NCI-H345 treated with DMSO at 0.1 percent for 48 hours (cell line): ENCODE measurements at regions not wholly inside any gene's neighbourhood (a gene's known extent, or its start where the extent isn't known, plus 50 kb on each side); places are given as distances from the start of the nearest gene placed in this dataset.
A peak's percentile ranks its signal among the peaks of the same experiment; 100 is the strongest.
"Not testable (repeated sequence)": the region's sequence is repeated elsewhere in the genome, so short reads cannot be mapped to it uniquely, and the experiment has no call there.

Experiments used
- DNase-seq: peaks from one replicate; lab custom pipeline; 2025; ENCODE audit not compliant: unreplicated experiment; lab: John Stamatoyannopoulos, UW

DNA sequence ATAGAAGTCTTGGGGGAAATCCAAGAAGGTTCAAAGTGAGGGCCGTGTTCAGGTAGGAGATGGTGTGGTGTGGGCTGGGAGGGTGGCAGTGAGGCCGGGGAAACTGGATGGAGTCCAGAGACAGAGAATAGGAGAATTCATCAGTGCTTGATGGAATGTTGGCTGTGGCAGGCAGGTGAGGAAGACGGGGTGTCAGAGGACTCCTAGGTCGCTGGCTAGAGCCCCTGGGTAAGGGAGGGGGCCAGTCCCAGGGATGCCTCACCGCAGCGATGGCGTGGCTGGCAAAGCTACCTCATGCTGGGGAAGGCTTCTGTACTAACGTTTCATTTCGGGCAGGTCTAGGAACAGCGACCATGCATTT lies 373.0 kb downstream of the RPS24 start:
- DNase-seq: no peak

DNA sequence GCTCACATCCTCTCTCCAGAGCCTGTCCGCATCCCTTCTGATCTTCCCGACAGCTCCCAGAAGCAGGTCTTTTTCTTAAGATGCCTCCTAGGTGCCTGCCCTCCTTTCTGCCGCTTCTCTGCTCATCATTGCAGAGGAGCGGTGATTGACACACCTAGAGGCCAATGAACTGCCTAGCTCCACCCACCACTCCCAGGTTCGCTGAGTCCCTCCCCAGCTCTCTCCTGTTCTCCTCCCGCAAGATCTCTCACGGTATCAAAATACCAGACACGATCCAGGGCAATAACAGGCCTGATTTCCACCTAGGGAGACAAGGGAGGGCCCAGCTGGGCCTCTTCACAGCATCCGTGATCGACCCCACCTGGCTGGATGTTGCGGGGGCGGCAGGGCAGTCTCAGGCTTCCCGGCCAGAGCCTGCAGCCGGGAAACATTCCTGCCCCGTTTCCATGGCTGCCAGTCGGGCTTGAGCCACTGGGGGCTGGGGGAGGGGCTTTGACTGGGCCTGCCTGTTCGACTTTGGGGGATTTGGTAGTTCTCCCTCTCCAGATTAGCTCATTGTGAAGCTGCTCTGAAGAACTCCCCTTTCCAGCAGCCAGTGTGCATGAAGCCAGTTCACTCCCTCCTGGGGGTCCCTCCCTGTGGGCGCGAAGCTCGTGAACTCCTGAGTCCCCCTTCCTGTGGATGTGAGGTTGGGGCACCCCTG lies 373.5 kb downstream of the RPS24 start:
- DNase-seq: peak; percentile 18

DNA sequence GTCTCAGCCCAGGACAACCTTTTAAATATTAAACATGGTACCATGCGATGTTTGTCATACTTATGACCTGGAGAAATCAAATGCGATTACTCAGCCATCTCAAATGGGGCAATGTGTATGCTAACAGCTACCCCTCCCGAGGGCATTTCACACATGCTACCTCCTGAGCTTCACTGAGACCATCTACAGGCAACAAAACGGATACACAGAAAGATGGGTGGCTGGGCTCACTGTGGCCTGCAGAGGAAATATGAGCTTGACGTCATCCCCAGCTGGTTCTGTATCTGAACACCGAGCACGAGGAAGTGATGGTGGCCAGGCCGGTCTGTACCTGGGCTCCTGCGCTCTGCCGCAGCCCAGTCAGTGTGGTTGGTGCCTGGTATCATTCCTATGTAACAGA lies 374.3 kb downstream of the RPS24 start:
- DNase-seq: no peak

DNA sequence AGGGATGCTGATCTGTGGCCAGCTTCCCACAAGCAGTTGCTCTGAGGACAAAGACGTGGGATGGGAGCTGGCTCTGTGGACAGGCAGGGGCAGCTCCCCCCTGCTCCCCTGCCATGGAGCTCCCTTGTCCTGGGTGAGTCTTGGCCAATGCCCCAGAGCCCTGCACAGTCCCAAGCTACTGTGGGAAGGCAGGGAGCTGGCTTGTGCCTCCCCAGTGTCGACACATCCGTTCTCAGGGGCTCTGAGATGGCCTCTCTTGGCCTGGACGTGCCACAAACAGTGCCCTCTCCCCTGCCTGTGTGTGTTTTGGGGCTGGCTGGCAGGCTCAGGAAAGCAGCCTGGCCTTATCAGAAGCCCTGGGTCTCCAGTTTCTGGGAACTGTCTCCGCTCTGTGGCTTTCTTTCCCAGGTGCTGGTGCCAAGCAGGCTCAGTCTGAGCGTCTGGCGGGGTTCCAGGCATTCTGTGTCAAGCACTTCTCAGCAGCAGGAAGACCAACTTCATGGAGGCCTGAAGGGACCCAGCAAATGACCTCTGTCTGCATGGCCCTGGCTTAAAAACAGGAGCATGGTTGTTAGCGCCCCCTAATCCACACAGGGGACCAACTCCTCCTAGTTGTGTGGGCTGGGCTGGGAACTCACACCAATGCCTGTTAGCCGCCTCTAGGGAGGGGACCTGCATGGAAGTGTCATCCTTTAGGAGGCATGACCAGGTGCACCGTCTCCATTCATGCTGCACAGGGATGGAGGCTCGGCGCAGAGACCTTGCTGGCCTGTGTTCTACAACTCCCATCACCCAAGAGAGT lies 375.2 kb downstream of the RPS24 start:
- no peak for DNase-seq

DNA sequence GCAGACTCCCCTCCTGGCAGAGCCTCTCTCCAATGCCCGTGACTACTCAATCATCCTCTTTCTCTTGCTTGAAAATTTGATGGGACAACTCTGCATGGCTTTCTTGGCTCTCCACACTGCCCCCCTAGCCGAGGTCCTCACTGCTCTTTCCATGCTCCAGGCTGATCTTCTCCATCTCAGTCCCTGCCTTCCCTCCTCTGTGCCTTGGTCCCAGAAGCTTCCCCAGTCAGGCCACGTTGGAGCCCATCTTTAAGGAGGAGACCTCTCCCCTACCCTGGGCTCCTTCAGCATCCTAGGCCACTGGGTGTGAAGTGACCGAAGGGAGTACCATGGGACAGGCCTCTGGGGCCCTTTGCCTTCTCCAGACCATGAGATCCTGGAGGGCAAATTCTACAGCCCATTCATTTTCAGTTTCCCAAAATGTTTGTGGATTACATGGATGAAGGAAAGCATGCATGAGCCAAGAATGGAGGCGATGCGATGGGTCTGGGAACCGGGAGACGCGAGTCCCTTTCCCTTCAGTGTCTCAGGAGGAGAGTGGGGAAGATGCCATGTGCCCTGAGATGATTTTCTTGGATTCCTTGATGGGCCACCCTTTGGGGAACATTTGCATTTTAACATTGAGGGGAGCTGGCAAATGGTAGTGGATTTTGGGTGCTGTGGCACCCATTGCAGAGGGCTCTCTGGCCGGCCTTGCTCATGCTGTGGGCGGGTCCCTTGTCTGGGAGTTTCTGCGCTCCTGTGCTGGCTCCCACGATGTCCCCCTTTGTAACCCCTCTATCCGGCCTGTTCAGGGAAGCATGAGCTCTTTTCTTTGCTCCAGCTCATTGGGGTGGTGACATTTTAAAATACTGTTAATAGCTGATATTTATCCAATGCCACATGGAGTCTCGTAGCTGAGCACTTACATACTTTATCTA lies 376.6 kb downstream of the RPS24 start:
- DNase-seq: no peak

DNA sequence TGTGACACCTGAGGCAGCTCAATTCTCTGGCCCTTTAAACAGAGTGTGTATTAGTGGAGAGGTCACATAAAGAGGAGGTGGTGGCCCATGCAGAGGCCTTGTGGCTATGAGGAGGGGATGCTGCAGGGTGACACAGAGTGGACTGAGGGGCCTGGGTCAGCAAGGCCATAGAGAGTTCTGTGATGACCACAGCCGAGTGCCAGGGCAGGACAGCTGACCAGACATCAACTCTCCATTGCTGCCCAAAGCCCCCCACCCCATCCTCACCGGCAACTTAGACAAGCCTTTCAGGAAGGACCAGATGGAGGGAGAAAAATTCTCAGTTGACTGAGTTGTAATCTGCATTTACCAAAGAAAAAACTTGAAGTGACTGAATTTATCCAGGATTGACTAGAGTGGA lies 378.1 kb downstream of the RPS24 start:
- no peak for DNase-seq

DNA sequence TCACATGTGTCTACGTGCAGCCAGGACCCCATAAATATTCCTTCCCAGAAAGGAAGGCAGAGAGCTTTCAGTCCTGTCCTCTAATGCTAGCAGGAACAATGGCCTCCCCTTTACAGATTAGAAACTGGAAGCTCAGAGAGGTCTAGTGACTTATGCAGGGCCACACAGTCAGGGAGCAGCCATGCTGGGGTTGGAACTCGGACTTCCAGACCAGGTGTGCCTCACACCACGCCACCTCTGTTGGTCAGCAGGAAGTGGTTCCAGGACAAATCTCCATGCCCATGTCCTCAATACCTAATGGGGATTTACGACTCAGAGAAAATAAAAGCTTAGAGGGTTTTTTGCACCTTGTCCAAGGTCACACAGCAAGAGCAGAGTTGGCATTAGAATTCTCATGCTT lies 378.9 kb downstream of the RPS24 start:
- no peak for DNase-seq

DNA sequence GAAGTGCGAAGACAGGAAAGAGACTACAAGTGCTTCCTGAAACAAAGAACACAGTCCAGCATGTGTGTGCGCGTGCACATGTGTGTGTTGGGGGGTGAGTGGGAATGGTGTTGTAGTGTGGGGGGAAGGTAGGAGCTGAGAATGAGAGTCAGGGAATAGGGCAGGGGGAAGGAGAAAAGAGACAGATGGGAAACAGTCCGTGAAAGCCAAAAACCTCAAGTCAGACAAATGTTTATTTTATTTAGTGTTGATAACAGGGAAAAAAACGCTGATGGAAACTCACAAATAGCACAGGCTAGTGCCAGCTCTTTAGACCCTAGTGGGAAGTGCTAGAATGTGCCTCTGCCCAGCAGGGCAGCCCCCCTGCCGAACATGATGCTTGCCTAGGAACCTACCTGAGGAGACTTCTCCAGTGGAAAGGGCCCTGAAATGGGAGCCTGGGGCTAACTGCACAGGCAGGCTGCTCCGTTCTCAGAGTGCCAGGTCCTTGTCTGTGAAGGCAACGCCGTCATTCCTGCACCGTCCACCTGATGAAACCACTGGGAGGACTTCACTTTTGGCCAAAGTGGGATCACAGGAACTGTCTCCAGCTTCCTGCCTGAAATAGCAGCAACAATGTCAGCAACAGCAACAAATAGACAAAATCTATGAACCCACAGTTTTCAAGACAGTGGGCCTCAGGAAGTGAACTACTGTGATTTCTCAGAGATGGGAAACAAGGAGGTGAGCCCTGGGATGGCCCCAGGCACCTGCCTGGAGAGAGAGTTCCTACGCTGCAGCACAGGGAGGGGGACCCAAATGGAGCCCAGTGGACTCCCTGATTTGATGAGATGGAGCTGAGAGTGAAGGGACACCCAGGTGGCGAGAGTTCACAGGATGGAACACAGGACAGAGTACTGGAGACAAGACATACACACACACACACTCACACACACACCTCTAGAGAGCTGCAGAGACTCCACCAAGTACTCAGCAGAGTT lies 379.7 kb downstream of the RPS24 start:
- no peak for DNase-seq

DNA sequence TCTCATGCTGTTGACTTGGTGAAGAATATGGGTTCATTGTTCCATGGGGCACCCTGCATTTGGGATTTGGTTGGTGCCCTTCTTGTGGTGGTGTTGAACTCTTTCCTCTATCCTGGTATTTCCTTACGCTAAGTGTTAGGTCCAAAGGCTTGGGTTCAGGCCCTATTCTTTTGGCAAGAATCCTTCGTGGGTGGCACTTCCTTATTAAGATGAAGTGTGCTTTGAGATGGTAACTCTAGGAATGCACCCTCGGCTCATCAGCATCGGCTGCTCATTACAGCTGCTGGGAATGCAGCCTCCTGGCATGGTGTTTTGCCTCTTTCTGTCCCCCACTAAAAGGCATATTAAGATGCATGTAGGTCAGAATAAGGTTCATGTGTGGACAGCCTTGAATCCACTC lies 380.7 kb downstream of the RPS24 start:
- no peak for DNase-seq

DNA sequence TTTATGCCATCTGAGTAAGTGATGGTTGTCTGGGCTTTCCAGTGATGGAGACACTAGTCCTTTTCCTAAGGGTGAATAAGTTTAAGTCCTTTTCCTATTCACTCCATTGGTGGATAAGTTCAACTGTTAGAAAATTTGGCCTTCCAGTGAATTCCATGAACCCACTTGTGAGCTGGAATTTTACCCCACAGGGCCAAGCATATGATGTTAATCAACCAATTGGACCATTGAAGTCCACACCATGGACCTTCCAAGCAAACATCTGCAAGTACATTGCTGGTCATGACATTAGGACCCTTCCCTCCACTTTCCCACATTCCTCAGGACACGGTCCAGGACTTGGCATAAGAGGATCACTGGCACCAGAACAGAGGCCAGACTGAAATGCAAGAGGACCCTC lies 381.4 kb downstream of the RPS24 start:
- DNase-seq: no peak

DNA sequence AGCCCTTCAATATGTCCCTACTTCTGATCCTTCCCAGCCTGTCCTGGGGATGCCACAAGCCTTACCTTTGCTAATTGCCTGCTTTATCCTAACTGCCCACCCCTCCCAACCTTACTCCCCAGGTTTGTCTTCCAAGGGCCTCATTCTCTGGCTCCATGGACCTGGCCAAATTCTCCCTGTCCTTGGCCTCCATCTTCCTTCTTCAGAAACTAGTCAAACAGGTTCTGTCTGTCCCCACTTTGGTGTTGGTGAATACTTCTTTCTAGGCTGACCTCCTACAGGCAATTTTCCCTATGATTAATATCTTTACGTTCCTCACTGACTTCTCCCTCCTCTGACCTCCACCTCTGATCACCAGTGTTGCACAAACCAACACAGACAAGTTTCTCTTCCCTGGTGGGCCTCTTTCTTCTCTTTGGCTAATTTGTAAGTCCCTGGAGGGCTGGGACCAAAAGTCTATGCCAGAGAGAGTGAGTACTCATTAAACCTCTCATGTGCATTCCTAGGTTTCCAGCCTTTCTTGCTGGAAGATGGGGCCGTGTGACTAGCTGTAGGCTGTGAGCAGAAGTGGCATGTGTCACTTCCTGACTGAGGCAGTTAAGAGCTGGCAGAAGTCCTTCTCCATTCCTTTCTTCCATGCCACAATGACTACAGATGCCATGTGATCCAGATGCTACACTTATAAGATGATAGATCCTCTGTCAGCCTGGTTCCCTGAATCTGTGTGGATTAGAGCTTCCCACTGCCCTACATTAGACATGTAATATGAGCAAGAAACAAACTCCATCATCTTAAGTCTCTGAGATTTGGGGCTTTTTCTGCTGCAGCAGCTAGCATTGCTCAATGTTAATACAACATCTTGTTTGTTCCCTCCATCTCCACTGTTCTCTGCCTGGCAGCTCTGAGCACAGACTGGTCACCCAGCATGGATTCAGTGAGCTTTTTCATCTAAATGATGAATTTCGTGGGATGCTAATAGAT lies 382.7 kb downstream of the RPS24 start:
- no peak for DNase-seq

DNA sequence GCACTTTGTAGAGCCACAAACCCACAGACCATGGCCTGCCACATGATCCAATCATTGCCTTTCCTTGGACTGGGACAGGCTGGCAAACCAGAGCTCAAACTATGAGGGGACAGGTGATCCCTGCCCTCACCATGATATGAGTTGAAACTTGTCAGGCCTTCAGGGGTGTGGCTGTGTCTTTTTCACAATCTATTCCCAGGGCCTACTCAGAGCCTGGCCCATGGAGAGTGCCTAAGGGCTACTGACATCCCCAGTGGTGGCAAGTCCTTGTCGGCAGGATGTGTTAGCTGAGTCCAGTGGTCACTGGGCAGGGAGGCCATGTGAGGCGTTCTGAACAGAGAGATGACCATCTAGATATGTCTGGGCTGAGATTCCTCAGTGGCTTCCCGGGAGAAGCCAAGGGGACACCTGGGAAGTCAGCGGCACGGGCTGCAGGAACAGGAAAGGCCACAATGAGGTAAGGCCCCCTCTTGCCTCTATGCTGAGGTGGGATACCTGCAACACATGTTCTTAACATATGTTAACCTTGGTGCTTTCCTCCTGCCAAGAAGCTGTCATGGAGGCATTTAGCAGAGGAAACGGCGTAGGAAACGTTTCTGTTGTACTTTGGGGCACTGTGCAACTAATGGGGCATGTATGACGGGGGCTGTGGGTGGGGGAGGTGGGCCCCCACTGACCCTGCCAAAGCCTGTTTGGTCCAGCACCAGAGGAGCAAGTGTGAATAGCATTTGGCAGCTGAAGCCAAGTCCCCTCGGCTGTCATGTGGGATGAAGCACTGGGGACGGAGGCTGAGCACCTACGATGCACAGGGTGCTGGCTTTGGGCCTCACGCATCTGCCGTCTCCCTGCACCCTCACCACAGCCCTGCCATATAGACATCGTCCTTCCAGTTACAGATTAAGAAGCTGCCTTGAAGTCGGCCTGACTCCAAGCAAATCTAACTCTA lies 384.0 kb downstream of the RPS24 start:
- no peak for DNase-seq

DNA sequence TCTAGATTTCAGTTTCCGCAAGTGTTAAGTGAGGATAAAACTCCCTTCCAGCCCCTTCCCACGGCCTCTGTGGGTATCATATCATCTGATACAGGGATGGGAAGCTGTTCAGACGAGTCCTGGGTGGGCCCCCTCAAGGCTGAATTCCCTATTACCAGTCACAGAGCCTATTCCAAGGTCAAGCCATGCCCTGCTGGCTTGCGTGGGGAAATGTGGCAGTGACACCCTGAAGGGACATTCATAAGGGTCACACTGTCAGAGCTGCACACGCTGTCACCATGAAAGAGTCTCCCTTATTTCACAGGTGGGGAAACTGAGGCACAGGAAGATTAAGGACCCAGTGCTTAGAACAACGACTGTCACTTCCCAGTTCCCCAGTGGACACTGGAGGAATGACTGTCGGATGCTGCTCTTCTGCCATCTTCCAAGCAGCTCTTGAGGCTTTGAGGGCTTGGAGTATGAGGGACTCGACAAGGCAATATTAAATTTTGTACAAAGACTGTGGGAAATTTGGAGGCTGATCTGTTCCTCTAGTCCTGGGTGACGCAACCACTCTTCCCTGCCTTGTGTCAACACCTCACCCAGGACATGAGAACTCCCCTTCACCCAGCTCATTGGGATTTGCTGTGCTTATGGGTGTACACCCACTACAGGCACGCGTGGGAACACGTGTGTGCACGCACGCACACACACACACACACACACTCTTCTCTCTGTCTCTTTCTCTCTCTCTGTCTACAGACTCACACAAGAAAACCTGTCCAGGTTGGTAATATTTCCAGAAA lies 386.0 kb downstream of the RPS24 start:
- DNase-seq: no peak

DNA sequence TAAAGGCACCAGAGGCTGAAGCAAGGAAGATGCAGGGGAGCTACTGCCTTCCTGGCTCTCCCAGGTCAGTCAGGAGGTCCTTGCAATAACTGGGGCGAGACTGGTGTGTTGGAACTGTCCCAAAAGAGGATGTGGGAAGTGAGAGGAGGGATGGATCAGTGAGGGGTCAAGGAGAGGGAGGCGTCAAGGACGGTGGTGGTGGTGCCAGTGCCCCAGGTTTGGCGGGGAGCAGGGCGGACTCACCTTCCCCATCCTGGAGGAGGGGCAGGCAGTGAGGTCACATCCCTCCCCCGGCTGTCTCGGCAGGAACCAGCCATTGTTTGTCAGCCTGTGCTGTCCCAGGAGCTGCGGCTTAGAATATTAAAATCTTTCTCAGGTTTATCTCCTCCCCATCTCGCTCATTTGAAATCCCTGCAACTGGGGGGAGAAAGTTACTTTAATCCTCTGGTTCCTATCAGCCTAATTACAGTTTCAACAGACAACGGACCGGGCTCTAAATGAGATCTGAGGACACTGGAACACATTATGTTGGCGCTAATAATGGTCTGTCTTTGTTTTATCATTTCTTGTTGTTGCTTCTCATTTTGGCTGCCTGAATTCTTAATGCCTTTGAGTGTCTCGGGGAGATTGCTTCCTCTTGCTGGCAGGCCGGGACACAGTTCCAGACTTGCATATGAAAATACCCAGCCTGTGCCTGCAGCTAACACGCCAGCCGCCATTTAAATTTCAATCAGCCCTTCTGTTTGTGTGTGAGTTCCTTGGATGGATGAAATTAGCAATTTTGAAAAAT lies 387.5 kb downstream of the RPS24 start:
- DNase-seq: no peak

DNA sequence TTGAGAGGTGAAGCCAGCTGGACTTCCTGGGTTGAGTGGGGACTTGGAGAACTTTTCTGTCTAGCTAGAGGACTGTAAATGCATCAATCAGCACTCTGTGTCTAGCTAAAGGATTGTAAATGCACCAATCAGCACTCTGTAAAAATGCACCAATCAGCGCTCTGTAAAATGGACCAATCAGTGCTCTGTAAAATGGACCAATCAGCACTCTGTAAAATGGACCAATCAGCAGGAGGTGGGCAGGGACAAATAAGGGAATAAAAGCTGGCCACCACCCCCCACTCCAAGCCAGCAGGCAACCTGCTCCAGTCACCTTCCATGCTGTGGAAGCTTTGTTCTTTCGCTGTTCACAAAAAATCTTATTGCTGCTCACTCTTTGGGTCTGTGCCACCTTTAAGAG lies 390.4 kb downstream of the RPS24 start:
- not testable (repeated sequence) for DNase-seq

DNA sequence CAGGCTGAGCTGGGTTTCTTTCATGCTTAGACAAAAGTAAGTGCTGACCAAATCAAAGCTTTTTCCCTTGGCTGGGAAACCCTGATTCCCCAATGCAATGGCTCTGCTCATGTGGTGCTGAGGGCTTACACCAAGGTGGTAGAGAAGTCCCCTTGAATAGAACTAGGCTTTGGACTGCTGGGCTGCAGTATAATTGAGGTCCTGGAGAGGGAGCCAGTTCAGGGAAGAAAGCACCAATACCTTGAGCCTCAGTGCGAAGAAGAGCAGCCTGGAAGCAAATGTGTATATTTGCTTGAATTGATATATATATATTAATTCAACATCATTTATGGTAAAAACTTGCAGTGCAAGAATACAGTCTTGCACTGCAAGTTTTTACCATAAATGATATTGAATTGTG lies 391.1 kb downstream of the RPS24 start:
- DNase-seq: no peak

DNA sequence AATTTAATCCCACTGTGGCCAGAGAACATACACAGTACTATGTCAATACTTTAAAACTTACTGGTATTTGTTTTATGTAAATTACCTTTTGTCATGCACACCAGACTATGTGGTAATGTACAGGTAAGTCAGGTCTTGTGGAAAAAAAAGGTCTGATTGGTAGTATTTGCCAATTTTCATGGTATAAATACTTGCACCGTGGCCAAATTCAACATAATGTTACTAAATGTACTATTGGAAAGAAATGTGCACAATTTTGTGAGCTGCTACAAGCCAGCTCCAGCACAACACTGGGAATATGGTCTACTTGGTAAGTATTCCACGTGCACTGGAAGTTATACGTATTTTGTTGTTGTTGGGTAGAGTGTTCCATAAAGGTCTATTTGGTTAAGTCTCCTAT lies 392.5 kb downstream of the RPS24 start:
- DNase-seq: no peak
